GM19452 (cell line): ENCODE measurements at regions not wholly inside any gene's neighbourhood (a gene's known extent, or its start where the extent isn't known, plus 50 kb on each side); places are given as distances from the start of the nearest gene placed in this dataset.

ENCODE experiments used
- ATAC-seq: cut with Tn5 transposase; IDR thresholded peaks from one replicate; pipeline ENCODE4 v1.9.1; 2021; ENCODE audit not compliant: unreplicated experiment

DNA sequence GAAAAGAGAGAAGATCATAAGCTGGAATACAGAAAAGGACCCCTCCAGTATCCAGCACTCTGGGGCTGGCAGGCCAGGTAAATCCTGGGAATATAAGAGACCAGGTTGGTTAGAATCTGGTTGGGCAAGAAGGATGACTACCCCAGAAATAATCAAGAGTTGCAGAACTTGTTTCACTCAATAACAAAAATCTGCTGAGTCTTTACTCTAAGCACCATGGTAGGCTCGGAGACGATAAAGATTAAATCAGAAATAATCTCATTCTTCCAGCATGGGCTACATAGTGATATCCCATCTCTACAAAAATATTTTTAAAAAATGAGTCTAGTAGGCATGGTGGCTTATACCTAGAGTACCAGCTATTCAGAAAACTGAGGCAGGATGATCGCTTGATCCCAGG, 138.0 kb upstream of the KCNJ16 start:
- no peak for ATAC-seq

DNA sequence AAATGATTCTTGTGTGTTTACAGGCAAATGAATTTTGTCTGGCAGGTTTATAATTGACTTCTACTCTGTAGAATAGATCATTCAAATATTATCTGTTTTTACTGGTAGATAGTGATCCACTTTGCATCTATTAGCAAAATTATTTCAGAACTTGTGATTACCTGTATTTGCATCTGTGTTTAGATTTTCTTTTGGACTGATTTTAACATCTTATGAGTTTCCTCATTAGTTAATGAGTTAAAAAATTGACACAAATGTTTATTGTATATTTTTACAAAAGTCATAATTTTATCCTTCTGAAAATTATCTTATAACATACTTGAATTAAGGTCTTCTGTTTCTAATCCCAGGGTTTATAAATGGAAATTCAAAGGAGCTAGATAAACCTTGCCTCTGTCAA, 132.0 kb upstream of the KCNJ16 start:
- ATAC-seq, result no peak

GRCh38 chr17:69944406-69944805, 130.6 kb upstream of the KCNJ16 start:
- ATAC-seq, result no peak

- ATAC-seq, result no peak
Observed at GRCh38 chr17:69945698-69946185, 129.3 kb upstream of the KCNJ16 start.

DNA sequence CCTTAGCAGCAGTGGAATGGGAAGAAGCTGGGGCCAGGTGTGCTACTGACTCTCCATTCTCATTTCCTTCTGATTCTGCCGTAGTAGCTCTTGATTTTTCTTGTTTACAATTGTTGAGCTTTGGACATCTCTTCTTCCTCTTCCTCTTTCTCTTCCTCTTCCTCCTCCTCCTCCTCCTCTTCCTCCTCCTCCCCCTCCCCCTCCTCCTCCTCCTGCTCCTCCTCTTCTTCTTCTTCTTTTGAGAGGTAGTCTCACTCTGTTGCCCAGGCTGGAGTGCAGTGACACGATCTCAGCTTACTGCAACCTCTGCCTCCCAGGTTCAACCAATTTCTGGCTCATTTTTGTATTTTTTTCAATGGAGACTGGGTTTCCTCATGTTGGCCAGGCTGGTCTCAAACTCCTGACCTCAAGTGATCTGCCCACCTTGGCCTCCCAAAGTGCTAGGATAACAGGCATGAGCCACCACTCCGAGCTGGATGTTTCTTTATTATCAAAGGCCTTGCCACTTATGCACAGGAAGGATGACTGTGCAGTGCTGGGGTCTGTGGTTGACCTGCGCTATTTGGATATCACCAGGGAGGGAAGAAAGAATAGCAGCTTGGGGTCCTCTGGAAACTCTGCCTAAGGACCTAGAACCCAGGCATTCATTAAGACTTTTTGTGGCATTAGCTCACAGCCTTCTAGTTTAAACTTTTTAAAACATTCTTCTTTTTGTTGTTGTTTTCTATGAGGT, 127.8 kb upstream of the KCNJ16 start:
- no peak for ATAC-seq

DNA sequence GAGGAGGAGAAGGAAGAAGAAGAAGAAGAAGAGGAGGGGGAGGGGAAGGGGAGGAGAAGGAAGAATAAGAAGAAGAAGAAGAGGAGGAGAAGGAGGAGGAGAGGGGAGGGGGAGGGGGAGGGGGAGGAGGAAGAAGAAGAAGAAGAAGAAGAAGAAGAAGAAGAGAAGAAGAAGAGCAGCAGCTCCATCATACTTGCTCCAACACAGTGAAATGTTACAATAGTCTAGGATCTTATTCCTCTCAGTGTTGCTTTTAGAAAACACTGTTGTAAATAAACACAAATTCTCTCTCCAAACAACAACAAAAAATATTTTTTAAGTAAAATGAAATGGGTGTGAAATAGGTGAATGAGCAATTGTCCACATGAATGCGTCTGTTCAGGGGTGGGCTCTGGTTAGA, 126.6 kb upstream of the KCNJ16 start:
- no peak for ATAC-seq

- no peak for ATAC-seq
Observed at GRCh38 chr17:69949496-69949895, 125.5 kb upstream of the KCNJ16 start.

DNA sequence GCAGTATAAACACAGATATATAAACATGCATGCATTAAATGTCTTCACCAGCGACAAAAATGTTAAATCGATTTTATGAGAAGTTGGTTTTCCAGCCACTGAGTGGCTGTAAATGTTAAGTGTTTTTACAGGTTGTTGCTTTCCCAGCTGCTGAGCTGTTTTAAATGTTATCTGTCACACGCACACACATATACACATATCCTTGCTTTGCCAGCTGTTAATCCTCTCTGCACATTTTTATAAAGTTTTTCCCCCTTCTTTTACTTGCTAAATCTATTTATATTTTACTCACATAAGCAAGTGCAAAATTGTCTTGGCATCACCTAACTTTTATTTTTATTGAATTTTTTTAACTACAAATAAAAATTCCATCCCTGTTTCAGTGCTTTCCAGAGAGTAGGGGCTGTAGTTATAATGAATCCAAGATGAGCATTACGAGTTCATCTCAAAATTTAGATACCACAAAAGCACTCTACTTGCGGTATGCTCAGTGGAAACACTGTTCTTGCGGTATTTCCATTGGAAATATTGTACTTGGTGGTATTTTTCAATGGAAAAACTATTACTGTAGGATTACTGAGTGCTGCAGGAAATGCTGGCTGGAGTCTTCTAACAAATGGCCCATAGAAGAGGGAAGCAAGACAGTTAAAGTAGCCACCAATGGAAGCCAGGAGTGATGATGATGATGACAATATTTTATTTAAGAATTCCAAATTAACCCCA, 124.9 kb upstream of the KCNJ16 start:
- no peak for ATAC-seq

DNA sequence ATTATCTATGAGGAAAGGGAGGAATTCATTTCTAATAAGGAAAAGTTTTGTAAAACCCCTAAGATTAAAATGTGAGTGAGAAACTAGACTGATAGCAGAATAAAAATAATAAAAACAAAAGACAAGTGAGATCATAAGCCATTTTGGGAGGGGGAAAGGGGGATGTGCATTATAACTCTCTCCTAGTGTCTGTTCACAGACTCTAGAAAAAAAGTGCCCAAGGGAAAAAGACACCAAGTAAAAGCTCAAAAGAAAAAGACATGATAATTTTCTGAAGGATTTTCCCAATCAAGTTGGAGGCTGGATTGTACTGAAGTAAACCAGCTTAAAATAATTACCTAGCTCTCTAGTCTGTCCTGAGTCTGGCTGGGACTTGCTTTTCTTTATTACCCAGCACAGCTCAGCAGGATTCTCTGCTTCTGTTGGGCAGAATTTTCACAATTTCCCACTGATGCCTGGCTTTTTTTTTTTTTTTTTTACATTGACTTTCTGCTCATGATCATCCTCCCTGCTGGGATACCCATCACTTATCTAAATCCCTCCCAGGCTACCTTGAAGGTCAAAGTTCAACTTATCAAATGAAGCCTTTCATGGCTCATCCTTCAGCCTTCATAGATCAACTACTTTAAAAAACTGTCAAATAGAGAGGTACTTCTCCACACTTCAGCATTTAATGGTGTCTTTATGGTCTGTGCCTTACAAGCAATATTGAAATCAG, 124.2 kb upstream of the KCNJ16 start:
- ATAC-seq, result no peak

DNA sequence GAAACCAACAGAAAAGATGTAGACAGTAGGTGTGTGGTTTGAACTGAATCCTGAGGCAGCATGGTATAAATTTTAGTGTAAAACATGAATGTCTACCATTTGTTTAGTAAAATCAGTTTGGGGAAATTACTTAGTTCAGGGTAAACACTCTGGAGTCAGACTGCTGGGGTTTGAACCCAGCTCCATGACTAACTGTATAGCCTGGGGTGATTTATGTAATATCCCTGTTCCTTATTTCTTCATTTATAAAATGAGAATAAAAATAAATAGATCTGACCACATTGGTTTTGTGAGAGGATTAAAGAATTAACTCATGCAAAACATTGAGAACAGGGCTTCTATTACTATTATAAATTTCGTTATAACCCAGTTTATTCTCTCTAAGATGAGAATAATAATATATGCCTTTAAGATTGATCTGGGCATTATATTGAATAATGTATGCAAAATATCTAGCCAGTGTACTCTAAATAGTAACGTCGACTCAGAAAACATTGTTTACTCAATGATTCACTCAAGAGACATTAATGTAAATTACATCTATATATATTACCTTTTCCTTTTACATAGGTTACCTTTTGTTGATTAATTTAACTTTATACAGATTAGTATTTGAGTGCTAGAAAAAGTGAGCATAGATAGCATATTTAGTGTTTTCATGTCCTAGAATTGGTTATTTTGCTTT, 120.6 kb upstream of the KCNJ16 start:
- ATAC-seq, result no peak

GRCh38 chr17:69958063-69958462, 117.0 kb upstream of the KCNJ16 start:
- ATAC-seq, result no peak

DNA sequence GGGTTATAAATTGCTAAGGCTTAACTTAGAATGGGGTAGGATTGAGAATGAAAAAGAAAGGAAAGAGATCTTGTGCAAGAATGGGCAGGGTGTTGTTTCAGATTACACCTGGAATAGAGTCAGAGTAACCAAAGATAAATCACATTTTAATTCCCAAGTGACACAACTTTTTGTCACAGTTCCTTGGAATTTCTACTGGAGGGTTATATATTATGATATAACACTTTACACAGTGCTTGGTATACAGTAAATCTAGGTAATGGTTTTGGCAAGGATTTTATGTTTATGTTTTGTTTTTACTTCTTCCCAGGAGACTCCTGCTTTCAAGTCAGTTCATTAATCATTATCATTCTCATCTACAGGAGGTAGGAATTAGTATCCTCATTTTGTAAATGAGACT, 115.7 kb upstream of the KCNJ16 start:
- ATAC-seq, result no peak

DNA sequence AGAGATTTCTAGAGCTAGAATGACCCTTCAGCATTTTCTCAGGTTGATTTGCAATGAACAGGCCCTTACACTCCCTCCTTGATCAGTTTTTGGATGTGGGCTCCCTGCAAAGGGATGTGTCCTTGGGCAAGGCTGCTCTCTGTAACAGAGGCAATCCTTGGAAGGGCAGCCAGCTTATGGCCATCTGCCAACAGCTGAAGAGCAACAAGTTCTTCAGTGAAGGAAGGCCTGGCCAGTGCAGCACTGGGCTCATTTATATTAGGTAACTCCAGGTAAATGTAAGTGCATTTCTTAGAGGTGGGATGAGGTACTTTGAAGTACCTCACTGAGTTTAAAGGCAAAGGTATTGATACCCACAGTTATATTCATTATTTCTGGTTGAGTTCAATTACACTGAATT, 114.3 kb upstream of the KCNJ16 start:
- no peak for ATAC-seq

GRCh38 chr17:69961501-69962145, 113.4 kb upstream of the KCNJ16 start:
- ATAC-seq, result no peak

DNA sequence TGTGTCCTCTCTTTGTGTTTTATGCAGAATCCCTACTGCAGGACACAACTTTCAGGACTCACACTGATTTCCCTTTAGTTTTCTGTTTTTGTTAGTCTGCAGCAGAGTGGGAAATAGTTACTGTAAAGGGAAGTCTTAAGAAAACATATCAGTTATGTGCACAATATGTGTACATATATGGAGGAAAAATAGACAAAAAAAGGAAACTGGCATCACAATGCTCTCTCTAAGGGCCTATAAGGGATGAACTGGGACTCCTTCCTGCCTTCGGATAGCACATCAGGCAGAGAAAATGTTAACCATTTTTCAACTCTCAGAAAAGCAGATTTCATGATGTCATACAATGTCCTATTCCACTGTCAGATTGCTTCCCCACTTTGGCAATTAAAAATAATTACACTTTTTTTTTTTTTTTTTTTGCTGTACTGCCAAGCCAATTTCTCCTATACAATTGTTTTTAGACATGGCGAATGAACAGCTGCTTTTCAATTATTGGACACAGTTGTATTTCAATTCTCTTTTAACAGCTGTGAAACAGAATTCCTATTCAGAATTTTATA, 112.5 kb upstream of the KCNJ16 start:
- ATAC-seq, result no peak

GRCh38 chr17:69967910-69968411, 107.1 kb upstream of the KCNJ16 start:
- ATAC-seq, result no peak

DNA sequence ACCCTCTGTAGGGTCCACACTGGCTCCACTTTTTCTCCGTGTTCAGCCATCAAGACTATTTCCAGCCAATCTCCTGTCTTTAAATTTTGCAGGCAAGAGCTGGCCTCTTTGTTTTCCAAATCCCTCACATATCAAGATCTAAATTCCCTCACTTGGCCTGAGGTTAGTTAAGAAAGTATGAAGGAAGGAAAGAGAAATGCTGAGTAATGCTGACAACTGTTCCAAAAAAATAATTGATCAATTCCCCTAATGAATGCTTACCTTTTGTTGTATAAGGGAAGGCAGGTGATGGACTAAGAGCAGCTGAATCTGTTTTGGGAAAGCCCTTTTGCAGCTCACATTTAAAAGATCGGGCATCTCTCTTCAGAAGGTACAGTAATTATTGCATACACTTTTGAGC, 105.1 kb upstream of the KCNJ16 start:
- no peak for ATAC-seq

DNA sequence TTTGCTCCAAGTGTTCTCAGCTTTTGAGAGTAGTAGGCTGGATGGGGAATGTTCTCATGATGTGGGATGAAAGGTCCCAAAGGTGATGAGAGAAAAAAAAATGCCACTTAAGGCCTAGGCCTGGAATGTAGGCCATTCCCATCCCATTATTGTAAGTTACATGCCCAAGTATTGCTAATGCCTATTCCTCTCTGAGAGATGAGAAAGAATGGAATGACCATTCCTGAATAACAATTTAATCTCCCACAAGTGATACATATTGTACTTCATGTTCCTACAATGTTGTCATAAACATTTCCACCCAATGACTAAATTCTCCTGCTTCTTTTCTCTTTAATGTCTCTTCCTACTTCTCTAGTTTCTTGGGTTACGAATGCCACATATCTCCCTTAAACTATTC, 102.8 kb upstream of the KCNJ16 start:
- ATAC-seq, result no peak

GRCh38 chr17:69975808-69976207, 99.2 kb upstream of the KCNJ16 start:
- ATAC-seq, result no peak

- ATAC-seq, result no peak
Observed at GRCh38 chr17:69978056-69978646, 96.9 kb upstream of the KCNJ16 start.
